ENCODE measurements at regions not wholly inside any gene's neighbourhood (a gene's known extent, or its start where the extent isn't known, plus 50 kb on each side); places are given as distances from the start of the nearest gene placed in this dataset.

DNA sequence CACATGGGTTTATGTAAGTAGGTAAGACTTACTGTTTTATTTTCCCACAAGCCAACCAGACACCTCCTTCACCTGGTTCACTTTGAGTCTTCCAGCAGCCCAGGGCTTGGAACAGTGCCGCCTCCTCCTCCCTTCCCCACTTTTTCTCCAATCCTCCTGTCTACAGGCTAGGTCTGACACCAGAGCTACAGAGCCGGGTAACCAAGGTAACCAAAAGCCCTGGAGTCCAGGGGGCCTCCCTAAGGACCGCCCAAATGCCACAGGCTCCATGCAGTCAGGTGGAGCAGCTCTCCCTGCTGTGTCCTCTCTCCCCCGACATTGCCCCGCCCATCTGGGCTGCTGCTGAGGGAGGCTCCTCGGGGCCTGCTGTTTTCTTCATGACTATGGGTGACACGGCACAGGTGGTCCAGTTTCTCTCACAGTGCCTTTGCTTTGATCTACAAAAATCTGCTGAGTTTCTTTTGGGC is 138.0 kb upstream of the EFNA5 start:
- DNase-seq, result peak; percentile 84

DNA sequence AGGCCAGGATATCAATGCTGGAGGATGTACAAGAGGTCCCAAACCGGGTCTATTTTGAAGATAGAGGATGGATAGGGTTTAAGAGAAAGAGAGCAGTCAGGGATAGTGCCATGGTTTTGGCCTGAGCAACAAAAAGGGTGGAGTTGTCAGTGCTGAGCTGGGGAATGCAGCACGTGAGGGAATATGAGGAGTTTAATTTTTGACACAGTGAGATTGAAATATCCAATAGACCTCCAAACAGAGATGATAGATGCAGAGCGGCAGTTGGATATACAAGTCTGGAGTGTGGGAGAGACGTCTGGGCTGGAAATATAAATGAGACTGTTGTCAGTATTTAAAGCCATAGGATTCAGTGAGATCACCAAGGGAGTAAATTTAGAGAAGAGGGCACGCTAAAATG is 136.7 kb upstream of the EFNA5 start:
- DNase-seq, result peak; percentile 11

DNA sequence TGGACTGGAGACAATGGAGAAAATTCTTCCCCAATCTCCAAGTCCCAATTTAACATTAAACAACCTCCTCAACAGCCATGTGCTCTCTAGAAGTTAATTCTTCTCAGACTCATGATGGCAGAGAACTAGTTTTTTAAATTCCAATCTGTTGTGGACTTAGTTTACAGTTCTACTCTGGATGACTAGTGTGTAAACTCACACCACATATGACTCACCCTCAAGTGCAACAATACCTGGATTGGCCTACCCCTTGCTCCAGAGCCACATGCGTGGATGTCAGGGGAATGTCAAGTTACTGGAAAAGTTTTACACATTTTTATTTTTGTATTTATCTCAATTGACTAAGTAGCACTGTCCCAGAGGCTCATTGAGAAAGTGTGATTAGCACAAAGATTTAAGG is 136.0 kb upstream of the EFNA5 start:
- no peak for DNase-seq

DNA sequence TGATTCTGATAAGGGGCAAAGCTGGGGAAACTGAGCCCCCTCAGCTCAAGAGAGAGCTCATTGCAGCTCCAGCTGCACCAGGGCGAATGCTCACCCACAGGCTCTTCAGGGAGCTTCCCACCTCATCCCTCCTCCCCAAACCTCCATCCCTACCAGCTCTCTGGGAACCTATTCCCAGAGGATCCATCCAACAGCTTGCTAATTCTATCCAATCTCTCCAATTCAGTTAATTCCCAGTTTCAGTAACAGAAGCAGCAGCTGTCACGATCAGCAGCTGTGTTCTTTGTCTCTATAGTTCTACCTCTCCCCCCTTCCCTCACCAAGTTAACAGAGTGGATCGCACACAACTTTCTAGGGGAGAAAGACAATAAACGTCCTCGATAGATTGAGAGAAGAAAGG is 135.5 kb upstream of the EFNA5 start:
- peak; percentile 76 for DNase-seq

DNA sequence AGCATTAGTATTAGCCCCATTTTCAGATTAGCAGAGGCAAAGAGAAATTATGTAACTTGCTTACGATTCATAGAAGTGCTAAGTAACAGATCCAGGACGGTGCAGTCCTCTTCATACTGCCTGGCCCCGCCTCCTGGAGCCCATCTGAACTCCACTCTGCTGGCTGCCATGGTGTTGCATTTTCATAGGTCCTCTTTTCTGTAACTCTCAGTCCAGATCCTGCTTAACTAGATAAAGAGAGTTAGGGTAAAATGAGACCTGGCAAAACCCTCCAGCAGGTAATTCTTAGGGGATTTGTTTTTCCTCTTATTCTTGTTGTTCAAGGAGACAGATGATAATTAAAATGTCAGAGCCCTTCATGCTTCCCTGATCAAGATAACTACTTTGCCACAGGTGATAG is 135.1 kb upstream of the EFNA5 start:
- DNase-seq, result peak; percentile 49

DNA sequence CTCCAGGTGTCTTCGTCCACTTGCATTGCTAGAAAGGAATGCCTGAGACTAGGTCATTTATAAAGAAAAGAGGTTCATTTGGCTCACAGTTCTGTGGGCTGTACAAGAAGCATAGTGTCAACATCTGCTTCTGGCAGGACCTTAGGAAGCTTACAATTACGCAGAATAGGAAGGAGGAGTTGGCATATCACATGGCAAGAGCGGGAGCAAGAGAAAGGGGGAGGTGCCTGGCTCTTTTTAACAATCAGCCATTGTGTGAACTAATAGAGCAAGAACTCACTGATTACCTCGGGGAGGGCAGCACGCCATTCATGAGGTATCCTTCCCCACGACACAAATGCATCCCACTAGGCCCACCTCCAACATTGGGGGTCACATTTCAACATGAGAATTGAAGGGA is 134.4 kb upstream of the EFNA5 start:
- no peak for DNase-seq

DNA sequence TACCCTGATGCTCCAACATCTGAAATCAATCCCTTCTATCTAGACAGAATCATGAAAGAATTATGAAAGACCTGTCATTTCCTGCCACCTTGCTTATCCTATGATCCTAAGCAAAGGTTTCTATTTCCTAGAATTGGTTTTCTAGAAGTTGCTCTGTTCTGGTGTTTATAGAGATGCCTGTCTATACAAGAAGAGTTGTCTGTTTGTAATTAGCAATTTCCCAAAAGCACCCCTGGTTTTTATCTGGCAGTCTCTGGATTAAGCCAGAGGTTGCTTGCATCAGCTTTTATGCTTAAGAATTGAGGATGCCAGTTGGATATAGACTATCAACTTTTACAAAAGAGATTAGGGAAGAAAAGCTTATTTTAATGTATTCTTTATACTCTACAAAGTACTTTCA is 133.0 kb upstream of the EFNA5 start:
- no peak for DNase-seq

DNA sequence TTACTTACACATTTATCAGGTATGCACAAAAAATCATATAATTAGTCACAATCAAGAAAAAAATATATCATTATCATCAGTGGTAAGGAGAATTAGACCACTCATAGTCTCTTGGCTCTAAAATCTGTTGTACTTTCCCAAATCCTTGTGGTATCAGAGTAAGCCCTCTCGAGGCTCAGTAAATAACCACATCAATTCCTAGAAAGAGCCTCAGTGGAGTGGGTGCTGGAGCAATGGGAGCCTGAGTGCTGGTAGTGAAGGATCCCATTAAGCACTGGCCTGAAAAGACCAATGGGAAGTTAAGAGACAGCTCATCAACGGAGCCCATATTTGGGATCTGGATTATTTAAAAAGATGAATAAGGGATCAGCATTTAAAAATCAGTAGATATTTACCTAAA is 130.3 kb upstream of the EFNA5 start:
- no peak for DNase-seq

DNA sequence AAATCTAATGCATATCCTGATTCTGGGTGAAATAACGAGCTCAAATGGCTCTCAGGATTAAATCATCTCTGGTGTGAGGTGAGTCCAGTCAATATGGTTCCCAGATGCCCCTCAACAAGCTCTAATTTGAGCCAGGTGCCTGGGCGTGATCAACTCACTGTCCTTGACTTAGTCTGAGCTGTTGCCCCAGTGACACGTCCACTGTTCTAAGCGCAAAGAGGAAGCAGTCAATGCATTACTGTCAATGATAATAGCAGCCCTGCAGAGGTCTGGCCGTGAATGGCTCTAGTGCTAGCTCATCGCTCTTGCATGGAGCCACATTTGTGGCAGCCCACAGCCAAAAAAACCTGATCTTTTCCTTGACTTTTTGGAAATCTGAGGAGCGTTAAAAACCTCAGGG is 128.6 kb upstream of the EFNA5 start:
- DNase-seq, result no peak

DNA sequence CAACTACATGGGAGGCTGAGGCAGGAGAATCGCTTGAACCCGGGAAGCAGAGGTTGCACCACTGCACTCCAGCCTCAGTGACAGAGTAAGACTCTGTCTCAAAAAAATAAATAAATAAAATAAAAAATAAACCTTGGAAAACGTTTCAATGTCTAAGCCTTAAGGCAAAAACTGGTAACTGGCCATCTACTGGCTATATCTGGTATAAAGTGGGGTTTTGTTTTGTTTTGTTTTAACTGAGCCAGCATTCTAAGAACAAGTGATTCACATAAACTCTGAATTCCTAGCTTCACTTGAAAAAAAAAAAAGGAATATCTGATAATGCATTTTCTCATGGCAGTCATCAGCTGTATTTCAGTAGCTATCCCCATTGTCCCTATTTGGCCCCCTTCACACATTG is 126.1 kb upstream of the EFNA5 start:
- DNase-seq, result no peak

DNA sequence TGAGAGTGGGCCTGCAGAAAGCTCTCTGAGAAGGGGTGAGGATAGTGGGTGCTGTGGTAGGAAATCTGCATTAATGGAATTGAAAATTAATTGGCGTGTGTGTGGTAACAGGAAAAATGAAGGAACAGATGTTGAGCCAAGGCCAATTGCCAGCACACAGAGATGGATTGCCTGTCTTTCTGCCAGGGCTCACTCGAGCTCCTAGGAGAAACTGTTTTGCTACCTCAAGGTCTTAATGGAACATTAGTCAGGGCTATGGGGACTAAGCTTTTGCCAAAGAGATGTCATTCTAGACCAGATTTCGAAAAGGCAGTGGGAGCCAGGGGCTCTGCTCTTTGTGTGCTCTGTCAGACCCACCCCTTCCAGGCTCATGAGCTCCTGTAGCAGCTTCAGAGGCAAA is 124.0 kb upstream of the EFNA5 start:
- no peak for DNase-seq

DNA sequence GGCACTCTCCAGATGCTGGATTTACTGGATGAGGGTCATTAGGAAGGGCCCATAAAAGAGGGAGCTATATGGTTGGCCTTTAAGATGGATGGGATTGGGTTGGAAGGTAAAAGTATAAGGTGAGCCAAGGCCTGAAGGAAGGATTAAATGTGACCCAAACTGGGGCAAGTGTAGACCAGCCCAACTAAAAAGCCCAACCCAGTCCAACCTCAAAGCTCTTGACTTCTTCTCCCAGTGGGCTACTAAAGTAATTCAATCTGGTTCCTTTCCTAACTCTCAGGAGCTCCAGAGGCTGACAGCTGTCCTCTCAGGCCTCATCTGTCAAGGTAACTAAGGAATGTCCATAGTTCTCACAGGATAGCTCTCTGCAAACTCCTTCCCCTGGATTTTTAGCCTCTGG is 122.2 kb upstream of the EFNA5 start:
- no peak for DNase-seq

DNA sequence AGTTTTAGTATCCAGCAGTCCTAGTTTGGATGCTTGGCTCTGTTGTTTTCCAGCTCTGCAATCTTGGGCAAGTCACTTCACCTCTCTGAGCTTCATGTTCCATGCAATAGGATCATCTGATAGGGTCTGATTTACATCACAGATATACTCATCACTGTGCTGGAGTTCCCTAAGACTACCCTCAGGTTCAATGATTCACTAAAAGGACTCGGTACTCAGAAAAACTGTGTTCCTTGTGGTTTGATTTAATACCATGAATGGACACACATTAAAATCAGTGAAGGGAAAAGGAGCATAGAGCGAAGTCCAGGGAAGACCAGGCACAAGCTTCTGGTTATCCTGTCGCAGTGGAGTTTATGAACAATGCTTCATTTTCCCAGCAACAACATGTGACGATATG is 119.9 kb upstream of the EFNA5 start:
- no peak for DNase-seq

DNA sequence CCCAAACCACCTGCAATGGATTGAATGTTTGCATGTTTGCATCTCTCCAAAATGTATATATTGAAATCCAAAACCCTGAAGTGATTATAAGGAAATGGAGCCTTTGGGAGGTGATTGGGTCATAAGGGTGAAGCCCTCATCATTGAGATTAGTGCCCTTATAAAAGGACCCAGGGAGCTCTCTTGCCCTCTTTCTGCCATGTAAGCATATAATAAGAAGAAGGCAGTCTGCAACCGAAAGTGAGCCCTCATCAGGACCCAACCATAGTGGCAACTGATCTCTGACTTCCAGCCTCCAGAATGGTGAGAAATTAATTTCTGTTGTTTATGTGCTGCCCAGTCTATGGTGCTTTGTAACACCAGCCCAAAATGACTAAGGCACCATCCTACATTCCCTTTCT is 115.7 kb upstream of the EFNA5 start:
- DNase-seq, result no peak

DNA sequence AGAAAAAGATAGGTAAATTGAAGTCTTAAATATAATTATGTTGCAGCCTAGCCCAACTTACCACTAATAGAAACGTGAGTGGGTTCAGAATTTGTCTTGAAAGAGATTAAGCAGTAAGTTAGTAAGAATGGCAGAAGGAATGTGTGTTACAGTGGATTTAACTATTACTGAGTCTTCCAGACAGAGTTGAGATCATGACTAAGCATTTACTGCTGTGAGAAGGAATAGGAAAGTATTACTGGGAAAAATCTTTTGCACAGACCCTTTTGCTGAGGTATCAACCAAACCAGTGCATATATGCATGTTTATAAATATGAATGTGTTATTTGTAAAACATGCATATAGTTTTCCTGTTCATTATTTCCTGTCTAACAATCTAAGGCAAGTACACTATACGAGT is 112.8 kb upstream of the EFNA5 start:
- DNase-seq, result no peak

DNA sequence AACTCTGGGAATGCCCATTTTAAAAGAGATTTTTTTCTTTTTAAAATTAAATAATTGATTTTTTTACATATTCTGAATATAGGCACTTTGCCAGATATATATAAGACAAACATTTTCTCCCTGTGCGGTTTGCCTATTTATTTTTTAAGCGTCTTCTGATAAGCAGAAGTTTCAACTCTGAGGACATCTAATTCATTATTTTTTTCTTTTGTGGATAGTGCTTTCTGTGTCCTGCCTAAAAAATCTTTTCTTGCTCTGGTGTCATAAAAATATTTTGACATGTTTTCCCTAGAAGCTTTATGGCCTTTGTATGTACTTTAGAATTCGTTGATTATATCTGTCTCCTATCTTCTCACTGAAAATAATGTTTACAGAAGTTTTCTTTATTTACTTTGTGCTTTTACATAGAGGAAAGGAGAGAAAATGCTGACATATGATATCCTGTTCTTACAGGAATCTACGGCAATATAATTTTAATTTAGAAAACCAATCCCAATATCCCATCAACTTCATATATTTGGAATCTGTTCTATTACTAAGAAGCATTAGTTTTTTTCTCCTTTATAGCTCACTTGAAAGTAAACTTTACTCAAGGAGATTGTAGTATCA is 111.9 kb upstream of the EFNA5 start:
- no peak for DNase-seq

DNA sequence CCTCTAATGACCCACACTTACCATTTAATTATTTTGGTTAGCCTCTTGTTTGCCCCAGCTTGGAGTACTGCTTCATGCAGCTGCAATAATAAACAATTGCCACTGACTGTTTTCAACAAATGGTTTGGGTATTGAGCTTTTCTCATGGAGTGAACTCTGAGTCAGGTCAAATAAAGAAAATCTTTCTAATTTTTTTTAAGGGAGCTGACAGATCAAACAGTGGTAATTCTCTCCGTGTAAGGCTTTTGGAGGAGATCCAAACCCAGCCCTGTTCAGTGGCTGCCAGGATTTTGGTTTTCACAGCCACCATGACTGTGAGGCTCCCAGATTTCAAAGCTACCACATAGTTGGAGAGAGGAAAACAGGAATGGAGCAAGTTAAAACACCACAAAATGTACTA is 110.7 kb upstream of the EFNA5 start:
- DNase-seq, result no peak

DNA sequence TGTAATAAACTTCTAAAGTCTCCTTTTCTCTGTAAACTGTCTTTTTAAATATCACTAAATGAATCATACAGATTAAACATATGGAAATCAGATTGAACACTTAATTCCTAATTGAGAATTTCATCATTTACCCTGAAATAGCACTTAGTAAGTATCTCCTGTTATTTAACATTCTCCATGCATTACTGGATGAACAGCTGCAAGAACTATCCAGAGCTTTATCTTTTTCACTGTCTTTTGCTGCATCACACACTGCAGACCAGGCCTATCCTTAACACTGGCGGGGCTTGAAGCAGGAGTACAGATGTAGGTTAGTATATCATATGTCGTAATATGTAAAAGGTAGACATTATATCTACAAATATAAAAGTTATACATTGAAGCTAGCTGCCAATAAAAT is 108.7 kb upstream of the EFNA5 start:
- no peak for DNase-seq

DNA sequence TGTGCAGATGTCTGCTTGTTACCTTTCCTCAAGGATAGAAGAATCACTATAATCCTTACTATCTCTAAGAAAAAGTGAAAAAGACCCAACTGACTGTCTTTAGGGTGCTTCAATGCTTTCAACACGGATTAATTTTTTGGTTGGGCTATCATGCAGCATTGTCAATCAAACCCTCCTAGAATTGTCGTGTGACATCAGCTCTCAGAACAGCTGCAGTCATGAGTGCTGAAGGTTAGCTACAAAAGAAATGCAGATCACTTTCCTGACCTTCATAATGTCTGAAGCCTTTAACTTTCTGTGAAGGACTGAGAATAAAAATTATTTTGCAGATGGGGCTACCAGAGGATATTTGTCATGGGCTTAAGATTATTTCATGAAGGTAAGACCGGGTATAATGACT is 107.9 kb upstream of the EFNA5 start:
- DNase-seq, result no peak

DNA sequence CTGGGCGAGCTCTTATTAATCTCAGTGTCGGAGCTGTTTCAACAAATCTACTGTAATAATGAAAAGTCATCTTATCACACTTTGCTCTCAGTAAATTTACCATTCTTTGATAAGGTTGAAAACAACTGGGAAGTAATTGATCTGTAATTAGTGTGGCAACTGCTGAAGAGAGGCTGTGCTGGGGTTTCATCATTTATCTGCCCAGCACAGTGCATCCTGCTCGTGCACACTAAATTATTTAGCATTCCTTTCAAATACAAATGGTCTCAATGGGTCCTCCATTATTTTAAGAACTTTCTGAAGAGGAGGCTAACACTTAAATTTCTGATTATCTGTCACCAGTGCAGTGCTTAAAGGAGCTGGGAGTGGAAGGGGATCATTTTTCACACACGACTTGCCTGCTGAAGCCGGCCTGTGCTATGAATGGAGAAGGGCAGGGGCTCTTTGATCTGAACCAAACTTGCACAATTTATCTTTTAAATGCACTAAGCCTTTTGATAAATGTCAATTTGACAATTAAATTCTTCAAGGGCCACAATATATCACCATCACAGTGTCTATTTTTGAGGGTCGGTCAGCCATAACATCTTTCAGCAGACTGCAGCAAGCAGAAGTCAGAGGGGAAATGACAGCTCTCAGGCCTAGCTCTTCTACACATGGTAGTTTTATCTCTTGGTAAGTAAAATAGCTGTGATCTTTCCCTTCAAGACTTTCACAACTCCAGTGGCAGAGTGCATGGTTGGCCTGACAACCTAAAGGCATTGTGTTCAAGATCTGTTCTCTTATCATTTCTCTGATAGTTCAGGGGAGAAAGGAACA is 106.4 kb upstream of the EFNA5 start:
- DNase-seq, result peak; percentile 62

DNA sequence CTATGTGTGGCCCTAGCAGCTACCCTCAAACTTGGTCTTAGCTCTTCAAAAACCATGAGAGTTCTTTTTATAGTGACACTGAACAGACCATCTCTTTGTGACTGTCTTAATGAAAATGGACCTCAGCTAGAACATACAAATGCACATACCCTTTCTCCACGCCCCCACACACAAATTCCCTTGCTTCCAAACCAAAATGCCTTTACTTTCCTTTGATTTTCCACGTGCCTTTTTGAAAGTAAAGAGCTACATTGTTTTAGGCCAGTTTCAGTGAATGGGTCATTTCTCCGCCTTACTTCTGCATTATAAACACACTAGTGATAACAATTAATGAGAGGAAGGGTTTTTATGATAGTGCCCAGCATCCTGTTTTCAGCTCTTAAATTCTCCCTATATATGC is 105.8 kb upstream of the EFNA5 start:
- no peak for DNase-seq

DNA sequence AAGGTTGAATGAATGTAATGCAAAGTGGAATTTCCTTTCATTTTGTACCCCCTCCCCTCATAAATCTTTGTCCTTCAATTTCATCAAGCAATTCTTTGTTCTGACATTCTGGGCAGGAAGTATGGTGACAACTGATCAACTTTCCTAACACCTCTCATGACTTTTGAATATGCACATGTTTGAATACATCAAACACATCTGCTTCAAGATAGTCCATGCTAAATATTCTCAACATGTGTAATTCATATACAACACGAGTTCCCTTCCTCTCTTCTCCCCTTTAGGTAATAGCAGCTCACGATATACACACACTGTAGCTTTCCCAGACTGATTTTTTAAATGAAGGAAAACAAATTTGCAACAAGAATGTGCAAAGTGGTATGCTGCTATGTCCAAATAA is 103.6 kb upstream of the EFNA5 start:
- no peak for DNase-seq

DNA sequence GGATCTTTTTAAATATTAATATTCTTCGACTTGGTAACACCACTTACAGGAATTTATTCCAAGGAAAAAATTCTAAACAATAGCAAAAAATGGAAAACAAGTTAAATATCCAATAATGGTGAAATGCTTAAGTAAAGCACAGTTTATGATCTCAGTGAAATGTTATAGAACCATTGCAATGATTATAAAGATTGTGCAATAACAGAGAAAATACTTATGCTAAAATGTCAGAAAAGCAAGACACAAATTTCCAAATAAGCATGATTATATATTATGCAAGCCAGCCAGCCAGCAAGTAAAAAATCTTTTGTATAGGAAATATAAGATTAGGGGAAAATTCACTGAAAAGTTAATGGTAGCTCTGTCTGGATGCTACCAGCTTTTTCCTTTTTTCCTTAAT is 102.7 kb upstream of the EFNA5 start:
- DNase-seq, result no peak

DNA sequence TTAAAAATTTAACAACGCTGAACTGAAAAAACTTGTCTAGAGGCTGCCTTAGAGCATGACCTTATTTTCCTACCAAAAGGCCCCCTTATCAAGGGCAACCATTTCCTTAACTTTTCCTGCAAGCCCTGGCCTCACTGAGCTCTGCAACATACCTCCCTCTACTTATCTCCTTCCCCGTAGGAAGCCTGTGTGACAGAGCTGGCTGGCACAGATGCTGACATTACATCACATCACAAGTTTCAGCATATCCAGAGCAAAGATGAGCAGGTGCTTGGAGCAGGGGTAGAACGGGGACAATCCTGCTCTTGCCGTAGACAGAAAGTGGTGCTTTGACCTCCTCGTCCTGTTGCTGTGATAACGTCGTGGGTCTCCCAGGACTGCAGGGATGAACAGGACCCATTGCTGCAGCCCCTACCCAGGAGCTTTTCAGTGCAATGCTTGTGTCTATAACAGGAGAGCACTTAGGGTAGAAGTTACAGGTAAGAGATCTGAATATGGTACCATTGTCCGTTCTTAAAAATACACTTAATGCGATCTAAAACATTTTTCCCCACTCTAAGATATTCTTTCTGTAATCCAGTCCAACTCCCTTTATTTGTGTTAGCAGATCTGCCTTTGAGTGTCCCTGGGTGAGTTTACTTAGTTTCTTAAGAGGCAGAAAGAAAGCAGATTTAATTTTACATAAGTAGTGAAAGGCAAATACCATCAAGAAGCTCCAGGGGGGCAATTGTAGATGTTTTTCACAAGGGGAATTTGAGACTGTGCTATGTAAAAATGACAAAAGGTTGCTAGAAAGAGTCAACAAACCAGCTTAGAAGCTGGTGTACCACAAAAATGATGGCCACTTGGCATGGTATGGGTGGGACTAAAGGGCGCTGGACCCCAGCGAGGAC is 101.9 kb upstream of the EFNA5 start:
- no peak for DNase-seq
